GM12878 (cell line): ENCODE measurements at regions not wholly inside any gene's neighbourhood (a gene's known extent, or its start where the extent isn't known, plus 50 kb on each side); places are given as distances from the start of the nearest gene placed in this dataset.

Experiments
- NFIC ChIP-seq: IDR thresholded peaks from 2 replicates; pipeline ENCODE4 v1.6.1; 2012; ENCODE audit warnings: low read depth, mild to moderate bottlenecking, inconsistent platforms, low read length, moderate library complexity
- NFYA ChIP-seq: IDR thresholded peaks from 2 replicates; pipeline ENCODE4 v1.6.1; 2011; ENCODE audit warnings: low read depth, mild to moderate bottlenecking, low read length, improper control_type of control experiment, borderline replicate concordance
- PAX8 ChIP-seq: fragments of 450-650 bp; IDR thresholded peaks from 2 replicates; pipeline ENCODE4 v1.6.1; 2017; ENCODE audit warnings: mild to moderate bottlenecking, moderate library complexity
- TAF1 ChIP-seq: IDR thresholded peaks from 2 replicates; pipeline ENCODE4 v1.6.1; 2011; ENCODE audit warnings: mild to moderate bottlenecking, low read depth, low read length, borderline replicate concordance

- no peak for TF ChIP-seq TAF1
- no peak for TF ChIP-seq NFIC
- no peak for TF ChIP-seq PAX8
- no peak for TF ChIP-seq NFYA
These were observed 508.8 kb downstream of the DIPK2A start for GRCh38 chr3:144480416-144480919.
